ENCODE measurements at regions not wholly inside any gene's neighbourhood (a gene's known extent, or its start where the extent isn't known, plus 50 kb on each side); places are given as distances from the start of the nearest gene placed in this dataset.
A peak's percentile ranks its signal among the peaks of the same experiment; 100 is the strongest.
"Not testable (repeated sequence)": the region's sequence is repeated elsewhere in the genome, so short reads cannot be mapped to it uniquely, and the experiment has no call there.

GRCh38 chrY:13627323-13627722, 76.4 kb upstream of the TMSB4Y start:
- H3K36me3 ChIP-seq (ENCODE audit: low read depth); ATAC-seq; intact Hi-C loops (cut with DNase I, micrococcal nuclease); DNase-seq; H3K4me3 ChIP-seq; H3K9me3 ChIP-seq; H3K4me1 ChIP-seq (ENCODE audit: low read depth): not testable (repeated sequence)

DNA sequence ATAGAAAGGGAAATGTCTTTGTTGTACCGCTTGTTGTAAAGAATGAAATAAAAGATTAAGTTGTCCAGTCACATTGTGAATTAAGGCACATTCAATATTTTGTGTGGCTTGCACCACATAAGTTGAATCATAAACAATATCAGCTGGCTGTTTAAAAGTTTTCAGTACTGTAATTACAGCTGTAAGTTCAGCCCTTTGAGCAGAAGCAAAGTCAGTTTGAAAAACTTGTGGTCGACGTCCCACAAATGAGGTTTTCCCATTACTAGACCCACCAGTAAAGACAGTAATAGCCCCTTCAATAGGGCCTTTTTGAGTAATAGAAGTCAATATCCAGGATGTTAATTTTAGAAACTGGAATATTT, 87.8 kb upstream of the TMSB4Y start:
- ATAC-seq (no peak), DNase-seq (no peak)
- TF ChIP-seq CTCF (IDR thresholded peaks at IDR 0.05): no peak
- intact Hi-C loops (cut with DNase I, micrococcal nuclease): no loop called here
- Histone ChIP-seq H3K9me3 (no peaks in the 10 kb centered on the region), H3K36me3 (ENCODE audit: low read depth) (no peaks in the 10 kb centered on the region), H3K4me3 (no peak overlapping the region), H3K4me1 (ENCODE audit: low read depth) (no peaks in the 10 kb centered on the region)

DNA sequence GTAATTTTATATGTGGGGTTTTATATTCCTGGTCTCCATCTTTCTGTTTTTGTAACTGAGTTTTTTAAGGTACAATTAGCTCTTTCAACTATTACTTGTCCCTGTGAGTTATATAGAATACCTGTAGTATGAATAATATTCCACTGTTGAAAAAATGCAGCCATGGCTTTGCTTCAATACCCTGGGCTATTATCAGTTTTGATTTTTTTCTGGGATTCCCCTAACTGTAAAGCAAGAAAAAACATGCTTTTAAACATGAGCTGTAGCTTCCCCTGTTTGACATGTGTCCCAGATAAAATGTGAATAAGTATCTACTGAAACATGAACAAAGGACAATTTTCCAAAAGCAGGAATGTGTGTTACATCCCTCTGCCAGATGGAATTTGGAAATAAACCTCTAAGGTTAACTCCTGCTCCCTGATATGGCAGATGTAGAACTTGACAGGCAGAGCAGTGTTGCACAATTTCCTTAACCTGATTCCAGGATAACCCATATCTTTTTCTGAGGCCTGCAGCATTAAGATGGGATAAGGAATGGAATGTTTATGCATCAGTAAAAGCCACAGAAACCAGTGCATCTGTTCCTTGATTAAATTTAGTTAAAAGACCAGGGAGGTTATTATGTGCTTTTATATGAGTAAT, 88.3 kb upstream of the TMSB4Y start:
- H3K4me3 ChIP-seq: no peak overlapping the region
- no peaks in the 10 kb centered on the region for H3K4me1 ChIP-seq (ENCODE audit: low read depth)
- intact Hi-C loops (cut with DNase I, micrococcal nuclease): no loop called here
- TF ChIP-seq CTCF (IDR thresholded peaks at IDR 0.05): no peak
- DNase-seq (no peak), ATAC-seq (no peak)
- no peaks in the 10 kb centered on the region for H3K36me3 ChIP-seq (ENCODE audit: low read depth)
- no peaks in the 10 kb centered on the region for H3K9me3 ChIP-seq

DNA sequence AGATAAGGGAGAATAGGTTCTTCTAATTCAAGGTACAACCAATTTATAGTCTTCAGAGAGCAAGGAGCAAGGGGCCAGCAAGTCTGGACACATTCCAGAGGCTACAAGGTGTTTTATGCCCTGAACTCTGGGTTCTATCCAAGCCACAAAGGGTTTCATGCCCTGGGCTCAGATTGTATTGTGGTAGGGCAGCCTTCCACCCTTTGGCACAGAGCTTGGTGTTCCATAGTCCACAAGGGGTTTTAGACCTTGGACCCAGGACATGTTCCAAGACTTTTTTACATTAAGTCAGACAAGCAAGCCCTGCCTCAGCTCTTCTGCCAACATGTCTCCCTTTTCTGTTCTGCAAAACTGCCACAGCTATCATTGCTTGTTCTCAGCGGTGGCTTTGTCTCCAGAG, 90.8 kb upstream of the TMSB4Y start:
- DNase-seq: peak in 1 of 3 donors; percentile 7
- H3K4me1 ChIP-seq (ENCODE audit: low read depth): no peaks in the 10 kb centered on the region
- intact Hi-C loops (cut with DNase I, micrococcal nuclease): no loop called here
- no peak overlapping the region for H3K4me3 ChIP-seq
- no peaks in the 10 kb centered on the region for H3K9me3 ChIP-seq
- no peaks in the 10 kb centered on the region for H3K36me3 ChIP-seq (ENCODE audit: low read depth)
- TF ChIP-seq CTCF (IDR thresholded peaks at IDR 0.05): no peak
- ATAC-seq: no peak

GRCh38 chrY:13611965-13612364, 91.7 kb upstream of the TMSB4Y start:
- no peak overlapping the region for H3K4me3 ChIP-seq
- no peak for DNase-seq
- no peaks in the 10 kb centered on the region for H3K9me3 ChIP-seq
- TF ChIP-seq CTCF (IDR thresholded peaks at IDR 0.05): no peak
- H3K36me3 ChIP-seq (ENCODE audit: low read depth): no peaks in the 10 kb centered on the region
- intact Hi-C loops (cut with DNase I, micrococcal nuclease): no loop called here
- no peak for ATAC-seq
- H3K4me1 ChIP-seq (ENCODE audit: low read depth): no peaks in the 10 kb centered on the region

DNA sequence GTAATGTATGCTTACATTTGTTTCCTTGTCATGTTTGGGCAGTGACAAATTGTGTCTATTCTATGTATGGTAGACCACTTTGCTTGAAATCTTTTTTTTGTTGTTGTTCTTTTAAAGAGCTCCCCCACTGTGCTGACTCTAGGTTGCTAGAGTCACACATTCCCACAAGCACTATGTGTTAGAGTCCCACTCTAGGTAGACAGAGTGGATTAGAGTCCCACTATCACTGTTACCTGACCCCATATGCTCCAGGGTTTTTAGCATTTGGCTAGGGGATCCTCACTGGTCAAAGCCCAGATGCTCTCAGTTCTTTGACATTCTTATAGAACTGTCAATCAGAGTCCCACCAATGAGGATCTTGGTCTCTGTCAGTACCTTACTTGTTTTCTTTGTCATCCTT, 111.2 kb upstream of the TMSB4Y start:
- Histone ChIP-seq H3K4me3 (no peak overlapping the region), H3K9me3 (no peaks in the 10 kb centered on the region), H3K36me3 (ENCODE audit: low read depth) (no peaks in the 10 kb centered on the region), H3K4me1 (ENCODE audit: low read depth) (no peaks in the 10 kb centered on the region)
- intact Hi-C loops (cut with DNase I, micrococcal nuclease): no loop called here
- DNase-seq (no peak), ATAC-seq (no peak)
- no peak for TF ChIP-seq CTCF (IDR thresholded peaks at IDR 0.05)

- H3K36me3 ChIP-seq (ENCODE audit: low read depth); H3K4me1 ChIP-seq (ENCODE audit: low read depth); H3K9me3 ChIP-seq; intact Hi-C loops (cut with DNase I, micrococcal nuclease); ATAC-seq; H3K4me3 ChIP-seq; DNase-seq: not testable (repeated sequence)
Observed at GRCh38 chrY:13570931-13571330, 91.1 kb upstream of the UTY start.
